ENCODE measurements at regions not wholly inside any gene's neighbourhood (a gene's known extent, or its start where the extent isn't known, plus 50 kb on each side); places are given as distances from the start of the nearest gene placed in this dataset.
"Not testable (repeated sequence)": the region's sequence is repeated elsewhere in the genome, so short reads cannot be mapped to it uniquely, and the experiment has no call there.

- TF ChIP-seq, protein P1, sequence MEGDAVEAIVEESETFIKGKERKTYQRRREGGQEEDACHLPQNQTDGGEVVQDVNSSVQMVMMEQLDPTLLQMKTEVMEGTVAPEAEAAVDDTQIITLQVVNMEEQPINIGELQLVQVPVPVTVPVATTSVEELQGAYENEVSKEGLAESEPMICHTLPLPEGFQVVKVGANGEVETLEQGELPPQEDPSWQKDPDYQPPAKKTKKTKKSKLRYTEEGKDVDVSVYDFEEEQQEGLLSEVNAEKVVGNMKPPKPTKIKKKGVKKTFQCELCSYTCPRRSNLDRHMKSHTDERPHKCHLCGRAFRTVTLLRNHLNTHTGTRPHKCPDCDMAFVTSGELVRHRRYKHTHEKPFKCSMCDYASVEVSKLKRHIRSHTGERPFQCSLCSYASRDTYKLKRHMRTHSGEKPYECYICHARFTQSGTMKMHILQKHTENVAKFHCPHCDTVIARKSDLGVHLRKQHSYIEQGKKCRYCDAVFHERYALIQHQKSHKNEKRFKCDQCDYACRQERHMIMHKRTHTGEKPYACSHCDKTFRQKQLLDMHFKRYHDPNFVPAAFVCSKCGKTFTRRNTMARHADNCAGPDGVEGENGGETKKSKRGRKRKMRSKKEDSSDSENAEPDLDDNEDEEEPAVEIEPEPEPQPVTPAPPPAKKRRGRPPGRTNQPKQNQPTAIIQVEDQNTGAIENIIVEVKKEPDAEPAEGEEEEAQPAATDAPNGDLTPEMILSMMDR (IDR thresholded peaks at IDR 0.05; ENCODE audit: borderline replicate concordance, insufficient read depth, low read depth, low read length): no peak
- H3K4me3 ChIP-seq (ENCODE audit: low read depth, low read length): no peak overlapping the region
Observed at GRCh38 chr13:18965347-18965855, 216.2 kb downstream of the TUBA3C start.

DNA sequence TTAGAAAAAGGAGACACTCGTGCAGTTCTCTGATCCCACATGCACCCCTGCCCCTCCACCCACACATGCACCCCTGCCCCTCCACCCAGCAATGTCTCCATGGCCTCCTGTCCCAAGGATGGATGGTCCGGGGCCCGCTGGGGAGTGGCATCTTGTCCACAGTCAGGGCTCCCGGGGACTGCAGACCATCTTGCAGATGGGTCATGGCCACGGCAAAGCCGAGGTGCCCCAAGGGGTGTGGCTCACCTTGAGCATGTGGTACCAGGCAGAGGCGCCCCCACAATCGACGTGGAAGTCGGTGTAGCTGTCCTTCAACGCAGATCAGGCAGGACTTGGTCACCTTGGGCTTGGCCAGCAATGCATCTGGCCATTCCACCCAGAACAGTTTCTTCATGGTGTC is 216.7 kb downstream of the TUBA3C start:
- H3K4me3 ChIP-seq (ENCODE audit: low read depth, low read length): no peak overlapping the region
- TF ChIP-seq, protein P1 (IDR thresholded peaks at IDR 0.05; ENCODE audit: borderline replicate concordance, insufficient read depth, low read depth, low read length): no peak

DNA sequence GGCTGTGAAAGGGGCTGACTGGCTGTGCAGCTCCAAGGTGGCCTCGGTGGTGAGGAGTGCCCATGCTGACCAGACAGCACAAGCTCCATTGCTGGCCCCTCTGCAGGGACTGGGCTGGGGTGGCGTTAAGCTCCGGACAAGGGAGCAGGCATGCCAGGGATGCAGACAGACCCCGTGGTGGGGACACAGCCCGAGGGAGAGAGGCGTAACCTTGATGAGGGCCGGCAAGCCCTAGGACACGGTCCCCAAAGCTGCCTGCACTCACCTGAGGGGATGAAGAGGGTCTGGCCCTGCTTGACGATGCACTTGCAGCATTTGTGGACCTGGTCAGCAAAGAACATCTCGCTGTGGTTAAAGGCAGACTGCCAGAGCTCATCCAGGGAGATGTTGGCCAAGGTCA is 217.9 kb downstream of the TUBA3C start:
- not testable (repeated sequence) for H3K4me3 ChIP-seq (ENCODE audit: low read depth, low read length)

GRCh38 chr13:18962168-18962734 is 219.4 kb downstream of the TUBA3C start:
- TF ChIP-seq, protein P1 (IDR thresholded peaks at IDR 0.05; ENCODE audit: borderline replicate concordance, insufficient read depth, low read depth, low read length): no peak
- H3K4me3 ChIP-seq (ENCODE audit: low read depth, low read length): no peak overlapping the region

- TF ChIP-seq, protein P1 (IDR thresholded peaks at IDR 0.05; ENCODE audit: borderline replicate concordance, insufficient read depth, low read depth, low read length): no peak
- no peak overlapping the region for H3K4me3 ChIP-seq (ENCODE audit: low read depth, low read length)
Observed at GRCh38 chr13:18961383-18962117, 220.1 kb downstream of the TUBA3C start.

DNA sequence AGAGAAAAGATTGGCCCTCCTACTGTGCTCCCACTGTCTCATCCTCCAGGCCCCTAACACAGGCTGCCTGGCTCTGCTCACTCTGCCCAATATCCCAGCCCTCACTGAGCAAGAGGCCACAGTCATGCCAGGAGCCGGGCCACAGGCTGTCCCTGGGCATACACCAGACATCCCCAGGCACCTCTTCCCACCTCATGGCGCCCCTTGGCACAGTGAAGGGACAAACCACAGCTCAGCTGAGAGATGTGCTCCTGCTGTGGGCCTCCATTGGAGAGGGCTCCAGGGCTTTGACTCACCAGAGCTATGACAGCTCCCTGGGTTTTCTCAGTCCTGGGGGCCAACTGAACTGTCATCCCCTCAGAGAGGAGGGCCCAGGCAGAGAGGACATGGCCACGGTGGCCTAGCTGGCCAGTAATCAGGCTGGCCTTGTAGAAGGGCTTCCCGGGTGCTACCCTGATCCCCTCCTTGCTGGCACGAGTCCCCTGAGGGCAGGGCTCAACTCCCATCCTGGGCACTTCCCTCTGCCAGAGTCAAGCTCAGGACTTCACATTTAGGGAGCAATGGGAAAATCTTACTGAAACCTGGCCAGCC is 220.9 kb downstream of the TUBA3C start:
- H3K4me3 ChIP-seq (ENCODE audit: low read depth, low read length): no peak overlapping the region
- TF ChIP-seq, protein P1 (IDR thresholded peaks at IDR 0.05; ENCODE audit: borderline replicate concordance, insufficient read depth, low read depth, low read length): no peak

DNA sequence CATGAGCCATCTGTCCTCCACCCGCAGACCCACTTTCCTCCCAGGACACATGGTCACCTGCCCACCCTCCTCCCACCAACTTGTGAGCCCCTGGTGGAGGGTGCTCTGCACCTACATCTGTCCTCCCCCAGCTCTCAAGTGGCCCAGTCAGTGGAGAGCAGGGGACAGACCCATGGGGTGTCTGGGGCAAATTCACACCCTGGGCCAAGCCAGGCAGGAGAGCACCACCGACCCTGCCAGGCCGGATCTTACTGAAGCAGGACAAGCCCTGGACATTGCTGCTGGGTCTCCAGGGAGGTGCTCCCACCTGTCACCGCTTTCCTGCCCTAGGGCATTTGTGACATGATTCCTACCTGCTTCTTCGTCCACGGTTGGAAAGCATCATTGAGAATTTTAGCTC is 221.6 kb downstream of the TUBA3C start:
- TF ChIP-seq, protein P1 (IDR thresholded peaks at IDR 0.05; ENCODE audit: borderline replicate concordance, insufficient read depth, low read depth, low read length): no peak
- H3K4me3 ChIP-seq (ENCODE audit: low read depth, low read length): no peak overlapping the region

Data from GM12875 (cell line).